ENCODE measurements at regions not wholly inside any gene's neighbourhood (a gene's known extent, or its start where the extent isn't known, plus 50 kb on each side); places are given as distances from the start of the nearest gene placed in this dataset.
"Not testable (repeated sequence)": the region's sequence is repeated elsewhere in the genome, so short reads cannot be mapped to it uniquely, and the experiment has no call there.

- H3K14ac ChIP-seq (replicated peaks; ENCODE audit: low read depth, low read length); H3K27me3 ChIP-seq (ENCODE audit: control insufficient read depth, insufficient read depth, low read length); BruUV-seq (replicated peaks); H3K23ac ChIP-seq (ENCODE audit: low read depth, low read length); H3K4ac ChIP-seq (ENCODE audit: low read depth, low read length); H3K4me3 ChIP-seq (ENCODE audit: insufficient read depth, low read depth, low read length); POLR2A ChIA-PET (ENCODE audit: unreplicated experiment); H3K9me1 ChIP-seq (ENCODE audit: insufficient read depth, low read length); H2BK15ac ChIP-seq (ENCODE audit: low read depth, low read length); H2BK5ac ChIP-seq (ENCODE audit: low read depth, low read length, poor library complexity, severe bottlenecking); CTCF ChIA-PET; H3K36me3 ChIP-seq (ENCODE audit: control insufficient read depth, insufficient read depth, low read length); H2AK5ac ChIP-seq (ENCODE audit: low read depth, low read length); ATAC-seq (ENCODE audit: low read depth); H2BK120ac ChIP-seq (ENCODE audit: low read depth, low read length); DNase-seq; H4K8ac ChIP-seq (ENCODE audit: low read depth in 2 of 2, low read length in 2 of 2); H2AFZ ChIP-seq (replicated peaks; ENCODE audit: low read length, poor library complexity); H3K56ac ChIP-seq (ENCODE audit: extremely low read depth, insufficient read depth, low read length); H4K5ac ChIP-seq (ENCODE audit: low read depth, low read length); H3K27ac ChIP-seq (ENCODE audit: insufficient read depth, low read length); H3K79me1 ChIP-seq (ENCODE audit: low read depth in 1 of 2, low read length in 2 of 2); dilution Hi-C loops (cut with HindIII; ENCODE audit: low sequenced_read_pairs, unreplicated experiment); H2AK9ac ChIP-seq (replicated peaks; ENCODE audit: low read depth, low read length, poor library complexity); H4K91ac ChIP-seq (ENCODE audit: insufficient read depth, low read depth, low read length); intact Hi-C loops (cut with micrococcal nuclease); H3K4me2 ChIP-seq (ENCODE audit: low read depth, low read length); H3K18ac ChIP-seq (ENCODE audit: low read depth, low read length); H2BK20ac ChIP-seq (ENCODE audit: low read depth, low read length); H3K4me1 ChIP-seq (ENCODE audit: control insufficient read depth, insufficient read depth, low read length); in situ Hi-C loops (cut with MboI; ENCODE audit: low sequenced_read_pairs); H3K9ac ChIP-seq (ENCODE audit: low read depth, low read length); H3K9me3 ChIP-seq (ENCODE audit: control insufficient read depth, insufficient read depth, low read length); H4K20me1 ChIP-seq (ENCODE audit: insufficient read depth, low read length): not testable (repeated sequence)
- WGBS, 2 experiments (ENCODE audit: extremely low coverage in 2 of 2, insufficient read length in 1 of 2), result no CpG with 5 or more reads among the region's 3 CpGs
Measured at GRCh38 chrX:76774912-76775311, 347.4 kb downstream of the MAGEE1 start.

Measured in IMR-90 (cell line).